ENCODE measurements at regions not wholly inside any gene's neighbourhood (a gene's known extent, or its start where the extent isn't known, plus 50 kb on each side); places are given as distances from the start of the nearest gene placed in this dataset.

DNA sequence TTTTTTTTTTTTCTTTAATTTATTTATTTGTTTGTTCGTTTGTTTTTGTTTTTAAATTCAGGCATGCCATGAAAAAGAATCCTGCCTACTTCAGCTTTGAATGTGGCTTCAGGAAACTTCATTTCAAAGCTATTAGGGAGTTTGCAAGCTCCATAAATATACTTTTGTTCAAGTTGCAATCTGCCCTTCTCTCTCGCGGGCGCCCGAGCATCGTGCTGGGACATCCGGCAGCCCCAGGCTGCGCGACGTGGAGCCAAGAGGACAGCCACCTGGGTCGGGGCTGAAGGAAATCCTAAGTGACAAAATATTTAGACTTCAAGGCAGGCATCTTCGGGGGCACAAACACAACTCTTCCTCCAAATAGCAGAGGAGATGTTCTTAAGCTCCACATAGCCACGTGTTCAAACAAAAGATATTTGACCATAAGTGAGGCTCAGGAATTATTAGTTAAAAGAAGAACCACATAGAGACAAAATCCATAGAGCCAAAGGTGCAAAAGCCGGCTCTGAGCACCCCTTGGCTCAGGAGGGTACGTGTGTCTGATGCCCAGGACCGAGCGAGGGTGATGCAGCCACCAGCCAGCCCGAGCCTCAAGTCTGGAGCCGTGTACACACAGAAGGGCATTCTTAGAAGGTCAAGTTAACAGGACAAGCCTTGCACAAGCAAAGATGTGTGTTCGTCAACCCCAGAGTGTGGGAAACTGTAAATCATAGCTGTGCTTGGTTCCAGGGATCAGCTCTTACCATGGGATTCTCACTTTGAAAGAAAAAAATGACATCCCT is 256.5 kb upstream of the SALL3 start:
- no peak overlapping the region for H3K27ac ChIP-seq (ENCODE audit: insufficient read depth, low read length, poor library complexity, severe bottlenecking)
- H3K4me3 ChIP-seq (ENCODE audit: insufficient read depth, low read depth, low read length, poor library complexity, severe bottlenecking) = no peak overlapping the region
- H3K4me1 ChIP-seq (ENCODE audit: control insufficient read depth, insufficient read depth, low read length, poor library complexity, severe bottlenecking) = no peaks in the 10 kb centered on the region

DNA sequence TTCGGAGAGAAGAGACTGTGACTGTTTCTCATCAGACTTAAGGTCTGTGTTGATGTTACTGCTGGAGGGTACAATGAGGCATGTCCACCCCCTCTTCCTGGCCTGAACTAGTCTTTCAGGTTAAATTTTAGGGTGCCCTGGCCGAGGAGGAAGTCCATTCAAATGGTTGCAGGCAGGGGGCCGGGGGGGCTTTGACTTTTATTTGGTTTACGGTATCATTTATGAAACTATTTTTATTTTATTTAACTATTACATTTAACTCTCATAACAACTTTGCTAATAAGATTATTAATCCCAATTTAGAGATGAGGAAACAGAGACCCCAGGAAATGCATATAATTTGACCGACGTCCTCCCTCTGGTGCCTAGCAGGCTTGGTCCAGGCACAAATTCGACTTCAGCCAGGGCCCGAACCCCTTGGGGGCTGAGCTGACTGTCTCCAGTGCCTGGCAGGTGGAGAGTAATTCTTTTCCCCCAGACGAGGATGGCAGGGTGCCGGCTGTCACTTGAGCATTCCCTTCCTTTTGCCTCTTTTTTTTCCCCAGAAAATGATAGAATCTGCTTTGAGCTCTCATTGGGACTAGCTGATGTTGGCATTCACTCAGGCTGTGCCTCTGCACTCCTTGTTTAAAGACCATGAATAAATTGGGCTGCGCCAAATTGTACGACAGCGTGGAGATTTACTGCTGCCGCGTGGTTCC is 255.3 kb upstream of the SALL3 start:
- Histone ChIP-seq H3K27me3 (replicated peaks; ENCODE audit: control insufficient read depth, insufficient read depth, low read length, poor library complexity, severe bottlenecking) (no peaks in the 10 kb centered on the region), H3K4me1 (ENCODE audit: control insufficient read depth, insufficient read depth, low read length, poor library complexity, severe bottlenecking) (no peaks in the 10 kb centered on the region), H3K27ac (ENCODE audit: insufficient read depth, low read length, poor library complexity, severe bottlenecking) (no peak overlapping the region), H3K4me3 (ENCODE audit: insufficient read depth, low read depth, low read length, poor library complexity, severe bottlenecking) (no peak overlapping the region), H3K36me3 (ENCODE audit: control insufficient read depth, insufficient read depth, low read length) (no peaks in the 10 kb centered on the region), H3K9me3 (ENCODE audit: control insufficient read depth, low read length) (no peaks in the 10 kb centered on the region)
- no peak for DNase-seq

More for the DNA sequence above, 256.5 kb upstream of the SALL3 start:
- H3K9me3 ChIP-seq (ENCODE audit: control insufficient read depth, low read length) = no peaks in the 10 kb centered on the region
- DNase-seq = no peak
- no peaks in the 10 kb centered on the region for H3K36me3 ChIP-seq (ENCODE audit: control insufficient read depth, insufficient read depth, low read length)
- H3K27me3 ChIP-seq (replicated peaks; ENCODE audit: control insufficient read depth, insufficient read depth, low read length, poor library complexity, severe bottlenecking) = no peaks in the 10 kb centered on the region

DNA sequence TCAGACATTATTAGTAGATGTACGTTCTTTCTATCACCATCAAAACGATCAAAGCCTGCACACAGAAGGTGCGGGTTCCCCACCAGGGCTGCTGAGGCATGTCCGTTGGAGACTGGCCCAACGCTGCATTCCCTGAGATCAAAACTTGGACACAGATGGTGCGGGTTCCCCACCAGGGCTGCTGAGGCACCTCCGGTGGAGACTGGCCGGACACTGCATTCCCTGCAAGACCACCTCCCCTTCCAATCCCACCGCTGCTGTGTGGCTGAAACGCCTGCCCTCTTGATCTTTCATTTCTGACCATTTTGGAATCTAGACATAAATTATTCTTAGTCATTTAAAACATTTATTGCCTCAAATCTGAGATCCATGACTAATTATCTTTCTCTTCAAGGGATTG is 254.2 kb upstream of the SALL3 start:
- no peak overlapping the region for H3K4me3 ChIP-seq (ENCODE audit: insufficient read depth, low read depth, low read length, poor library complexity, severe bottlenecking)
- no peak for DNase-seq
- H3K4me1 ChIP-seq (ENCODE audit: control insufficient read depth, insufficient read depth, low read length, poor library complexity, severe bottlenecking) = no peaks in the 10 kb centered on the region
- no peaks in the 10 kb centered on the region for H3K36me3 ChIP-seq (ENCODE audit: control insufficient read depth, insufficient read depth, low read length)
- H3K27ac ChIP-seq (ENCODE audit: insufficient read depth, low read length, poor library complexity, severe bottlenecking) = no peak overlapping the region
- no peaks in the 10 kb centered on the region for H3K27me3 ChIP-seq (replicated peaks; ENCODE audit: control insufficient read depth, insufficient read depth, low read length, poor library complexity, severe bottlenecking)
- H3K9me3 ChIP-seq (ENCODE audit: control insufficient read depth, low read length) = no peaks in the 10 kb centered on the region

DNA sequence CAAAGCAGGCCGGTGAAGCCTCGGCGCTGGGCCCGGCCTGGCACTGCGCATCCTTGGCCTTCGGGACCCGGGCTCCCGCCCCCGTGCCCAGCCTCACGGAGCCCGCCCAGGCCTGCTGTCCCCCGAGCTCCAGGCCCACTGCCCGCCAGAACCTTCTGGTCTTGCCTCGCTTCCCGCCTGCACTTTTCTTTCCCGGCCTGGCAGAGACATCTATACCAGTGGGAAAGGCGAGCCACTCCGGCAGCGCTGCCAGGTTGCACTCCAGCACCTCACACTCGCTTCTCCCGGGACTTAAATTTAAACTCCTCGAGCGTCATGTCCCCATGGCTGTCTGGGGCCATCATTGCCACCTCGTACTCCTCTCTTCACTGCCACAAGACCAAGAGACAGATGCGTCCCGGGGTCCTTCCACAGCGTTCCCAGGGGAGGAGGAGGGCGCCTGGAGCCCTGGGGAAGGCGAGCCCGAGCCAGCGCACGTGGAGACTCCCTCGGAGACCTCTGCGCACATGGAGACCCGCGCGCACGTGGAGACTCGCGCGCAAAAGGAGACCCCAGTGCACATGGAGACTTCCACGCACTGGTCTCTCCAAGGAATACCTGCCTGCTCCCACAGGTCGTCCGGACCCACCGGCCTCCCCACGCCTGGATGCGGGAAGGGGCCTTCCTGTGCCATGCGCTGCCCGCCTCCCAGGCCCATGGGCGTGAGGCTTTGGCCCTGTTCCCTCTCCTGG is 253.1 kb upstream of the SALL3 start:
- no peak for DNase-seq
- H3K4me3 ChIP-seq (ENCODE audit: insufficient read depth, low read depth, low read length, poor library complexity, severe bottlenecking) = no peak overlapping the region
- H3K27me3 ChIP-seq (replicated peaks; ENCODE audit: control insufficient read depth, insufficient read depth, low read length, poor library complexity, severe bottlenecking) = no peaks in the 10 kb centered on the region
- H3K27ac ChIP-seq (ENCODE audit: insufficient read depth, low read length, poor library complexity, severe bottlenecking) = no peak overlapping the region
- no peaks in the 10 kb centered on the region for H3K9me3 ChIP-seq (ENCODE audit: control insufficient read depth, low read length)
- no peaks in the 10 kb centered on the region for H3K36me3 ChIP-seq (ENCODE audit: control insufficient read depth, insufficient read depth, low read length)
- H3K4me1 ChIP-seq (ENCODE audit: control insufficient read depth, insufficient read depth, low read length, poor library complexity, severe bottlenecking) = no peaks in the 10 kb centered on the region

DNA sequence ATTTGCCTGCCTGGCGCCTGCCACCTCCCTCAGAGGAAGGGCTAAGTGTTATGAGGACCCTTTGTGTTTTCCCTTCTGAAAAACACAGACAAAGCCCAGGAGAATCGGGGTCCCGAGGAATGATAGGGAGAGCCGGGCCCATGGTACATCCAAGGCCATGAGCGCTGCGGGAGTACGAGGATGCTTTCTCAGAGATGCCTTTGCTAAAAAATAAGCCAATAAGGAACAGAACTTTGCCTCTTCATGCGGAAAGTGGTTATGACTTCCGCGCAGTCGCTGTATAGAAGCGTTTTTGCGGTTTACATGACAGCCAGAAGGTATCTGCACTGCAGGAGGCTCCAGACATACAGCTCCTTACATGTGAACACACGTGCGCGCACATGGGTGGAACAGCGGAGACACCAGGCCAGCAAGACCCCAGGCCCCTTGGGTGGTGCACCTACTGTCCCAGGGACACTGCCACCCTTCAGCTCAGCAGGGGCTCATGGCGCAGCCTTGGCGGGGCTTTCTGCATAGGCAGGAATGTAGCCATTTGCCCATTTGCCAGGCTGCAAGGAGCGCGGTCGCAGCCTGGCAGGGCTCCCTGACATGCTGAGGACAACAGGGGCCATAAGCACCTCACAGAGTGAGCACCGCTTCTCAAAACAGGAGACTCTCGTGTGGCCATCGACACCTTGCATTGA is 252.4 kb upstream of the SALL3 start:
- H3K4me3 ChIP-seq (ENCODE audit: insufficient read depth, low read depth, low read length, poor library complexity, severe bottlenecking) = no peak overlapping the region
- H3K27ac ChIP-seq (ENCODE audit: insufficient read depth, low read length, poor library complexity, severe bottlenecking) = no peak overlapping the region
- DNase-seq = no peak
- H3K27me3 ChIP-seq (replicated peaks; ENCODE audit: control insufficient read depth, insufficient read depth, low read length, poor library complexity, severe bottlenecking) = no peaks in the 10 kb centered on the region
- H3K4me1 ChIP-seq (ENCODE audit: control insufficient read depth, insufficient read depth, low read length, poor library complexity, severe bottlenecking) = no peaks in the 10 kb centered on the region
- no peaks in the 10 kb centered on the region for H3K9me3 ChIP-seq (ENCODE audit: control insufficient read depth, low read length)
- H3K36me3 ChIP-seq (ENCODE audit: control insufficient read depth, insufficient read depth, low read length) = no peaks in the 10 kb centered on the region

DNA sequence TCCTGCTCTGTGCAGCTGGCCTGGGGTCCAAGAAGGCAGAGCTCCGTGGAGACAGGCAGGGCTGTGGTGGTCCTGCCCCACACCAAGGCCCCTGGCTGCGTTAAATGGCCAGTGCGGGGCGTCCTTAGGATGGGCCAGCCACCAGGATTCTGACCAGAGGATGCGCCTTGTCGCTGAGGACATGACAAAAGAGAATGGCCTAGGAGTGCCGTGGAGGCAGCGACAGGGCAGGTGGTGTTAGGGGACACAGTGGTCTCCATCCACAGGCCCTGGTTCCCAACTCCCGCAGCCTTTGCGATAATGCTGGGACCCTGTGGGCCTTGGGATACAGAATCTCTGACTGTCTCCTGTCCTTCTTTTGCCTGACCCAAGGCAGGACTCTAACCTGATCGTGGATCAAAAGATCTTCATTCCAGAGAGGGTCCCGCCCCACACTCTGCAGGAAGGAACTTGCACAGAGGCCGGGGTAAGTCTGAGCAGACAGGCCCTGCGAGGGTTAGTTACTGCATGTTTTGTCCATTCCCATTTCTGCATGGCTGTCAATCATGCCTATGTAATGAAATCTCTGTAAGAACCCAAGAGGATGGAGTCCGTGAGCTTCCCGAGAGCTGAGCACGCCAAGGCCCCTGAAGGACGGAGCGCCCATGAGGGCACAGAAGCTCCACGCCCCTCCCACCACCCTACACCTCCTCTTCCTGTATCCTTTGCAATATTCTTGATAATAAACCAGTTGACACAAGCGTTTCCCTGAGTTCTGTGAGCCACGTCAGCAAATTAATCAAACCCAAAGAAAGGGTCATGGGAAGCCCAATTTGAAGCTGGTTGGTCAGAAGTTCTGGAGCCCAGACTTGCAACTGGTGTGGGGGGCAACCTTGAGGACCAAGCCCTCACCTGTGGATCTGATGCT is 251.5 kb upstream of the SALL3 start:
- Histone ChIP-seq H3K9me3 (ENCODE audit: control insufficient read depth, low read length) (no peaks in the 10 kb centered on the region), H3K4me1 (ENCODE audit: control insufficient read depth, insufficient read depth, low read length, poor library complexity, severe bottlenecking) (no peaks in the 10 kb centered on the region), H3K27ac (ENCODE audit: insufficient read depth, low read length, poor library complexity, severe bottlenecking) (no peak overlapping the region), H3K4me3 (ENCODE audit: insufficient read depth, low read depth, low read length, poor library complexity, severe bottlenecking) (no peak overlapping the region), H3K27me3 (replicated peaks; ENCODE audit: control insufficient read depth, insufficient read depth, low read length, poor library complexity, severe bottlenecking) (no peaks in the 10 kb centered on the region), H3K36me3 (ENCODE audit: control insufficient read depth, insufficient read depth, low read length) (no peaks in the 10 kb centered on the region)
- no peak for DNase-seq

DNA sequence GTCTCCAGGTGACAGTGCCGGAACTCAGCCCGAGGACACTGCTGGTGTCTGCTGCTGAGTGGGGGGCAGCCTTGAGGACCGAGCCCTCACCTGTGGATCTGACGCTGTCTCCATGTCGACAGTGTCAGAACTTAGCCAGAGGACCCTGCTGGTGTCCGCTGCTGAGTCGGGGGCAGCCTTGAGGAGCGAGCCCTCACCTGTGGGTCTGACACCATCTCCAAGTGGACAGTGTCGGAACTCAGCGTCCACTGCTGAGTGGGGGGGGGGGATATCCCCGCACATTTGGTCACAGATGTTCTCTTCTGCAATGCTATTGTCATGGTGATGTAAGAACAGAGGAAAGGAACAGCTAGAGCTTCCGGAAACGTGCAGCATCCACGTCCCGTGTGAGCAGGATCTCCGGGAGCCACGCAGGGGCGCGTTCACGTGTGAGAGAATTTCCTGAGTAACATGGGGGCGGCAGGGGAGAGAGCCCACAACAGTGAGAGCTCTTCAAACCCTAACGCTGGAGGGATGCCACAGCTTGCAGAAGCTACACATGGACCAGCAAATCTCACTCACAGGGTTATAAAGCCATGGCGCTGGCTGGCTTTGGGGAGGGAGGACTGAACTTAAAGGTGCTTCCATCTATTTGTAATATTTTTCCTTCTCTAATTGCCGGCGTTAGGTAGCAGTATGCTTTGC is 250.7 kb upstream of the SALL3 start:
- H3K36me3 ChIP-seq (ENCODE audit: control insufficient read depth, insufficient read depth, low read length) = no peaks in the 10 kb centered on the region
- DNase-seq = no peak
- no peaks in the 10 kb centered on the region for H3K9me3 ChIP-seq (ENCODE audit: control insufficient read depth, low read length)

DNA sequence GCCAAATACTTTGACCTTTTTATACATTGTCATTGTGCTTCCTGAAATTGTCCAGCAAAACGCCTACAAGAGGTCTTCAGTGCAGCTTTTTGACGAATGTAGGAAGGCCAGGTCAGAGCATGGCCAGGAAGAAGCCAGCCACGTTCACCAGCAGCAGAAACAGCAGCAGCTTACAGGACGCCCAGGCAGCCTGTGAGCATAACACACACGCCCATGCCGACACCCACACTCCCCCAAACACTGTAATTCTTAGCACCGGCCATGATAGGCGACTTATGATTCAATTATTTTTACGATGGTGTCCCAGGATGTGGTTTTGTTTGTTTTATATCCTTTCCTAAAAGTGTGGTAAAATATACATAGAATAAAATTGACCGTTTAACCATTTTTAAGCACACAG is 249.1 kb upstream of the SALL3 start:
- Histone ChIP-seq H3K27ac (ENCODE audit: insufficient read depth, low read length, poor library complexity, severe bottlenecking) (no peak overlapping the region), H3K4me3 (ENCODE audit: insufficient read depth, low read depth, low read length, poor library complexity, severe bottlenecking) (no peak overlapping the region), H3K4me1 (ENCODE audit: control insufficient read depth, insufficient read depth, low read length, poor library complexity, severe bottlenecking) (no peaks in the 10 kb centered on the region), H3K27me3 (replicated peaks; ENCODE audit: control insufficient read depth, insufficient read depth, low read length, poor library complexity, severe bottlenecking) (no peaks in the 10 kb centered on the region), H3K9me3 (ENCODE audit: control insufficient read depth, low read length) (no peaks in the 10 kb centered on the region), H3K36me3 (ENCODE audit: control insufficient read depth, insufficient read depth, low read length) (no peaks in the 10 kb centered on the region)
- DNase-seq = no peak

More for the DNA sequence above, 250.7 kb upstream of the SALL3 start:
- Histone ChIP-seq H3K27ac (ENCODE audit: insufficient read depth, low read length, poor library complexity, severe bottlenecking) (no peak overlapping the region), H3K27me3 (replicated peaks; ENCODE audit: control insufficient read depth, insufficient read depth, low read length, poor library complexity, severe bottlenecking) (no peaks in the 10 kb centered on the region), H3K4me1 (ENCODE audit: control insufficient read depth, insufficient read depth, low read length, poor library complexity, severe bottlenecking) (no peaks in the 10 kb centered on the region), H3K4me3 (ENCODE audit: insufficient read depth, low read depth, low read length, poor library complexity, severe bottlenecking) (no peak overlapping the region)

DNA sequence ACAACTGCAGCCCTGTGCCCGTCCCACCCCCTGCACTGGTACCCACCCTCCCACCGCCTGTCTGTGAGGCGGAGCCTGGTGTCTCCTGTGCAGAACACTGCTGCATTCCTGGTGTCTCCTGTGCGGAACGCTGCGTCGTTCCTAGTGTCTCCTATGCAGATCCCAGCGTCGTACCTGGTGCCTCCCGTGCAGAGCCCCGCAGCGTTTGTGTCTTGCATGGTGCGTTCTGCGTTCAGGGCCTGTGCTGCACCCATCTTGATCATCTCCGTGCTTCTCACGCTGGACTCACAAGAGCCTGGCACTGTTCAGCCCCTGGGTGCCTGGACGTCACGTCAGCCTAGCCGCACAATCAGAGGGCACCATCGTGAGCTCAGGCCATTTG is 248.6 kb upstream of the SALL3 start:
- H3K4me1 ChIP-seq (ENCODE audit: control insufficient read depth, insufficient read depth, low read length, poor library complexity, severe bottlenecking) = no peaks in the 10 kb centered on the region
- no peaks in the 10 kb centered on the region for H3K9me3 ChIP-seq (ENCODE audit: control insufficient read depth, low read length)
- H3K4me3 ChIP-seq (ENCODE audit: insufficient read depth, low read depth, low read length, poor library complexity, severe bottlenecking) = no peak overlapping the region
- no peaks in the 10 kb centered on the region for H3K27me3 ChIP-seq (replicated peaks; ENCODE audit: control insufficient read depth, insufficient read depth, low read length, poor library complexity, severe bottlenecking)
- H3K27ac ChIP-seq (ENCODE audit: insufficient read depth, low read length, poor library complexity, severe bottlenecking) = no peak overlapping the region
- no peaks in the 10 kb centered on the region for H3K36me3 ChIP-seq (ENCODE audit: control insufficient read depth, insufficient read depth, low read length)
- DNase-seq = no peak

Data from effector memory CD4-positive, alpha-beta T cell (primary cell).